HL-60 (cell line): ENCODE measurements at regions not wholly inside any gene's neighbourhood (a gene's known extent, or its start where the extent isn't known, plus 50 kb on each side); places are given as distances from the start of the nearest gene placed in this dataset.
"Not testable (repeated sequence)": the region's sequence is repeated elsewhere in the genome, so short reads cannot be mapped to it uniquely, and the experiment has no call there.

ENCODE experiments used
- DNase-seq, 2 experiments: peaks; one replicate each; pipeline ENCODE4 v3.0.0-alpha.2; 2010 to 2020; ENCODE audit warnings: low read depth in 1 of 2, low spot score in 1 of 2
- H3K27ac ChIP-seq: fragments of 250-450 bp; sonication (Bioruptor Pico); replicated peaks from 2 replicates; pipeline ENCODE4 v1.5.1; 2020; ENCODE audit warnings: mild to moderate bottlenecking, moderate library complexity
- H3K27me3 ChIP-seq: fragments of 250-450 bp; sonication (Bioruptor Pico); 2 replicates; pipeline ENCODE4 v1.5.1; 2021; ENCODE audit warnings: mild to moderate bottlenecking, moderate library complexity; ENCODE audit not compliant: insufficient read depth, poor library complexity, severe bottlenecking
- H3K4me3 ChIP-seq: replicated peaks from 2 replicates; pipeline ENCODE4 v1.5.1; 2011; ENCODE audit warnings: mild to moderate bottlenecking, control low read depth, low read length; ENCODE audit not compliant: insufficient read depth
- GABPA ChIP-seq: IDR thresholded peaks from 2 replicates; pipeline ENCODE4 v1.6.1; 2012; ENCODE audit warnings: low read depth
- POLR2AphosphoS5 ChIP-seq: IDR thresholded peaks from 2 replicates; pipeline ENCODE4 v1.6.1; 2012; ENCODE audit warnings: low read depth
- SPI1 ChIP-seq: IDR thresholded peaks from 2 replicates; pipeline ENCODE4 v1.6.1; 2012; ENCODE audit warnings: low read depth, mild to moderate bottlenecking, borderline replicate concordance
- TF ChIP-seq, protein P1 (sequence below): IDR thresholded peaks from one replicate; pipeline ENCODE4 v1.5.1; 2011; ENCODE audit warnings: low read length, control low read depth, inconsistent platforms; ENCODE audit not compliant: insufficient read depth
- TF ChIP-seq, protein P2 (sequence below): IDR thresholded peaks from 2 replicates; pipeline ENCODE4 v1.6.1; 2012; ENCODE audit warnings: low read depth; ENCODE audit not compliant: insufficient replicate concordance

DNA sequence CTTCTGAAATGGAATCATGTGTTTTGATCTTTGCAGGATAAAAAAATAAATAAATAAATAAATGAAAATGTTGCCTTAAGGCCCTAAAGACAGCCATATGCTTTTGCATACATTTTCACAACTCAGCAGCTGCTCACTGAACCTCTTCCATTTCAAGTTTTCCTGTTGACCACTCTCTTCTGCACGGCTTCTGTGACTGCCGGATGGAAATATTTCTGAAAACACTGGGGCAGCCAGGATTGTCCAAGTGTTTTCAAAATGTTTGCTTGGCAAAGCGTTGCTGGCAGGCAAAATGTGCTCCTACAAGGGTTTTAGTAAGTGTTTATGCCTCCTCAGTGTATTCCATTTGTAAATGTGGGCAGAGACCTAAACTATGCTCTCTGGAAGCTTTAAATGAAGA lies 208.1 kb upstream of the IL1RAPL1 start:
- no peak overlapping the region for H3K4me3 ChIP-seq
- H3K27me3 ChIP-seq = no peaks in the 10 kb centered on the region
- H3K27ac ChIP-seq = no peak overlapping the region
- no peak for TF ChIP-seq SPI1
- no peak for TF ChIP-seq GABPA
- no peak for TF ChIP-seq POLR2AphosphoS5
- TF ChIP-seq, protein P1, sequence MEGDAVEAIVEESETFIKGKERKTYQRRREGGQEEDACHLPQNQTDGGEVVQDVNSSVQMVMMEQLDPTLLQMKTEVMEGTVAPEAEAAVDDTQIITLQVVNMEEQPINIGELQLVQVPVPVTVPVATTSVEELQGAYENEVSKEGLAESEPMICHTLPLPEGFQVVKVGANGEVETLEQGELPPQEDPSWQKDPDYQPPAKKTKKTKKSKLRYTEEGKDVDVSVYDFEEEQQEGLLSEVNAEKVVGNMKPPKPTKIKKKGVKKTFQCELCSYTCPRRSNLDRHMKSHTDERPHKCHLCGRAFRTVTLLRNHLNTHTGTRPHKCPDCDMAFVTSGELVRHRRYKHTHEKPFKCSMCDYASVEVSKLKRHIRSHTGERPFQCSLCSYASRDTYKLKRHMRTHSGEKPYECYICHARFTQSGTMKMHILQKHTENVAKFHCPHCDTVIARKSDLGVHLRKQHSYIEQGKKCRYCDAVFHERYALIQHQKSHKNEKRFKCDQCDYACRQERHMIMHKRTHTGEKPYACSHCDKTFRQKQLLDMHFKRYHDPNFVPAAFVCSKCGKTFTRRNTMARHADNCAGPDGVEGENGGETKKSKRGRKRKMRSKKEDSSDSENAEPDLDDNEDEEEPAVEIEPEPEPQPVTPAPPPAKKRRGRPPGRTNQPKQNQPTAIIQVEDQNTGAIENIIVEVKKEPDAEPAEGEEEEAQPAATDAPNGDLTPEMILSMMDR = no peak
- TF ChIP-seq, protein P2, sequence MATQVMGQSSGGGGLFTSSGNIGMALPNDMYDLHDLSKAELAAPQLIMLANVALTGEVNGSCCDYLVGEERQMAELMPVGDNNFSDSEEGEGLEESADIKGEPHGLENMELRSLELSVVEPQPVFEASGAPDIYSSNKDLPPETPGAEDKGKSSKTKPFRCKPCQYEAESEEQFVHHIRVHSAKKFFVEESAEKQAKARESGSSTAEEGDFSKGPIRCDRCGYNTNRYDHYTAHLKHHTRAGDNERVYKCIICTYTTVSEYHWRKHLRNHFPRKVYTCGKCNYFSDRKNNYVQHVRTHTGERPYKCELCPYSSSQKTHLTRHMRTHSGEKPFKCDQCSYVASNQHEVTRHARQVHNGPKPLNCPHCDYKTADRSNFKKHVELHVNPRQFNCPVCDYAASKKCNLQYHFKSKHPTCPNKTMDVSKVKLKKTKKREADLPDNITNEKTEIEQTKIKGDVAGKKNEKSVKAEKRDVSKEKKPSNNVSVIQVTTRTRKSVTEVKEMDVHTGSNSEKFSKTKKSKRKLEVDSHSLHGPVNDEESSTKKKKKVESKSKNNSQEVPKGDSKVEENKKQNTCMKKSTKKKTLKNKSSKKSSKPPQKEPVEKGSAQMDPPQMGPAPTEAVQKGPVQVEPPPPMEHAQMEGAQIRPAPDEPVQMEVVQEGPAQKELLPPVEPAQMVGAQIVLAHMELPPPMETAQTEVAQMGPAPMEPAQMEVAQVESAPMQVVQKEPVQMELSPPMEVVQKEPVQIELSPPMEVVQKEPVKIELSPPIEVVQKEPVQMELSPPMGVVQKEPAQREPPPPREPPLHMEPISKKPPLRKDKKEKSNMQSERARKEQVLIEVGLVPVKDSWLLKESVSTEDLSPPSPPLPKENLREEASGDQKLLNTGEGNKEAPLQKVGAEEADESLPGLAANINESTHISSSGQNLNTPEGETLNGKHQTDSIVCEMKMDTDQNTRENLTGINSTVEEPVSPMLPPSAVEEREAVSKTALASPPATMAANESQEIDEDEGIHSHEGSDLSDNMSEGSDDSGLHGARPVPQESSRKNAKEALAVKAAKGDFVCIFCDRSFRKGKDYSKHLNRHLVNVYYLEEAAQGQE = no peak
- no peak for DNase-seq

DNA sequence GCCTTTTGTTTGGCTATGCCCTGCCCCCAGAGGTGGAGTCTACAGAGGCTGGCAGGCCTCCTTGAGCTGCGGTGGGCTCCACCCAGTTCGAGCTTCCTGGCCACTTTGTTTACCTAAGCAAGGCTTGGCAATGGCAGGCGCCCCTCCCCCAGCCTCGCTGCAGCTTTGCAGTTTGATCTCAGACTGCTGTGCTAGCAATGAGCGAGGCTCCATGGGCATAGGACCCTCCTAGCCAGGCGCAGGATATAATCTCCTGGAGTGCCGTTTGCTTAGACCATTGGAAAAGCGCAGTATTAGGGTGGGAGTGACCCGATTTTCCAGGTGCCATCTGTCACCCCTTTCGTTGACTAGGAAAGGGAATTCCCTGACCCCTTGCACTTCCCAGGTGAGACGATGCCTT lies 219.6 kb upstream of the IL1RAPL1 start:
- H3K27me3 ChIP-seq, H3K27ac ChIP-seq: not testable (repeated sequence)

DNA sequence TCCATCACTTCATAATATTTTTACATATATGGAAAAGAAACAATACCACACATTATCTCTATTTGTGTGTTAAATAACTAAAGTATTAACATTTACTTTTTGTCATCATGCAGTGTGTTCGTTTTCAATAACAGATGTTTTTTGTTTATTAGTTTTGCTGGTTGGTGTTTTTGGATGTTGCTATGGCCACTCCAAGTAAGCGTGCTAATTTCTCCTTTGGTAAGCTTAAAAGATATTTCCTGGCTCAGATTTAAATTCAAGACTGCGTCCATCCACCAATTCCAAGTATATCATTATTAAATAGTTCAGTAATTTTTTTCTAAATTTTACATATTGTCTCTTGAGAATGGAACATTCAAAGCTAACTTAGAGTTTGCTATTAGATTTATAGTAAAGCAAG lies 235.4 kb upstream of the IL1RAPL1 start:
- H3K4me3 ChIP-seq = no peak overlapping the region
- H3K27me3 ChIP-seq = no peaks in the 10 kb centered on the region
- TF ChIP-seq GABPA (no peak), POLR2AphosphoS5 (no peak), SPI1 (no peak)
- TF ChIP-seq, protein P1 = no peak
- TF ChIP-seq, protein P2 = no peak
- no peak for DNase-seq
- no peak overlapping the region for H3K27ac ChIP-seq

More for the DNA sequence above, 219.6 kb upstream of the IL1RAPL1 start:
- H3K4me3 ChIP-seq, DNase-seq: not testable (repeated sequence)

DNA sequence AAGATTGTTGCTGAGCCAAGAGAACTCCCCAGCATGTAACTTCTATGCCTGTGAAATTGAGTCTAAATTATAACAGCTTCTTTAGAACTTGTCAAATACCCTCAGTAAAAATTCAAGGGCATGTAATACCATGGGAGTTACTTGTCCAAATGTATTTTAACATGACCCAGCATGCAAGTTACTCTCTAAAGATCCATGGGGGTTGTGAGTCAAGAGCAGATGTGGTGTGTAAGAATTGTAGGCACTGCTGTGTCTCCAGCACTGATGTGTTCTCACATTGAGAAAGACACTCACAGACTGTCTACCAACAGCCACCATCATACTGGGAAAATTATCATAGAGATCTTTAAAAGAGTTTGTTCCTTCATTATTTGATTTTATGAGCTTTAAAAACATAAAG lies 237.4 kb upstream of the IL1RAPL1 start:
- Histone ChIP-seq H3K4me3 (no peak overlapping the region), H3K27ac (no peak overlapping the region), H3K27me3 (no peaks in the 10 kb centered on the region)
- TF ChIP-seq SPI1 = no peak
- no peak for TF ChIP-seq POLR2AphosphoS5
- TF ChIP-seq GABPA = no peak
- TF ChIP-seq, protein P2 = no peak
- TF ChIP-seq, protein P1 = no peak
- no peak for DNase-seq
